DMS53 treated with DMSO at 0.1 percent for 48 hours (cell line): ENCODE measurements at regions not wholly inside any gene's neighbourhood (a gene's known extent, or its start where the extent isn't known, plus 50 kb on each side); places are given as distances from the start of the nearest gene placed in this dataset.

Source experiments
- DNase-seq: peaks from one replicate; lab custom pipeline; 2025; ENCODE audit not compliant: unreplicated experiment; lab: John Stamatoyannopoulos, UW

DNA sequence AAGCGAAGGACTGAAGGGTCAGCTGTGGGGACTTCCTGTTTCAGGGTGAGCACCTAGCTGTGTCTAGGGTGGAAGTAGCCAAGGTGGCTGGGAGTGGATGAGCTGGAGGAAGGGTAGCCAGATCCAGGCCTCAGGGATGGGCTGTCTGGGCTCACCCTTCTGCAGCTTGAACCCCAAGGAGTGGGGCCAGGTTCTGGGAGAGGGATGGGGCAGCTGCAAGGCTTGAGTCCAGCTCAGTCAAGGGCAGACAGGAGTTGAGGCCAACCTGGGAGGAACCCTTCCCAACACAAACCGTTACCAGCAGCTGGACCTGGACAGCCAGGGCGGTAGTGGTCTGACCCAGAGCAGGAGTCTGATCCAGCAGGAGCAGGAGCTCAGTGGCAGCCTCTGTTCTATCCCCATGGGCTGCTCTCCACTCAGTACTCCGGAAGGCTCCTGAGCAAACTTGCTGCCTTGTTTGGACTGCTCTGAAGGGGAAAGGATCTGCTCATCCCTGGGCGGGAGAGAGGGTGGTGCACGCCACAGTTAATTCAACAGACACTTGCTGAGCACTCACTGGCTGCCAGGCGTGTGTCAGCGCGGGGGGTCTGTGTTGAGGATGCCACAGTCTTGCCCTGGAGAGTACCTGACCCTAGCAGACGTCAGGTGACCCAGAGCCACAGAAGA, 53.8 kb upstream of the THY1 start:
- no peak for DNase-seq

GRCh38 chr11:119476038-119476437, 53.1 kb upstream of the THY1 start:
- no peak for DNase-seq

DNA sequence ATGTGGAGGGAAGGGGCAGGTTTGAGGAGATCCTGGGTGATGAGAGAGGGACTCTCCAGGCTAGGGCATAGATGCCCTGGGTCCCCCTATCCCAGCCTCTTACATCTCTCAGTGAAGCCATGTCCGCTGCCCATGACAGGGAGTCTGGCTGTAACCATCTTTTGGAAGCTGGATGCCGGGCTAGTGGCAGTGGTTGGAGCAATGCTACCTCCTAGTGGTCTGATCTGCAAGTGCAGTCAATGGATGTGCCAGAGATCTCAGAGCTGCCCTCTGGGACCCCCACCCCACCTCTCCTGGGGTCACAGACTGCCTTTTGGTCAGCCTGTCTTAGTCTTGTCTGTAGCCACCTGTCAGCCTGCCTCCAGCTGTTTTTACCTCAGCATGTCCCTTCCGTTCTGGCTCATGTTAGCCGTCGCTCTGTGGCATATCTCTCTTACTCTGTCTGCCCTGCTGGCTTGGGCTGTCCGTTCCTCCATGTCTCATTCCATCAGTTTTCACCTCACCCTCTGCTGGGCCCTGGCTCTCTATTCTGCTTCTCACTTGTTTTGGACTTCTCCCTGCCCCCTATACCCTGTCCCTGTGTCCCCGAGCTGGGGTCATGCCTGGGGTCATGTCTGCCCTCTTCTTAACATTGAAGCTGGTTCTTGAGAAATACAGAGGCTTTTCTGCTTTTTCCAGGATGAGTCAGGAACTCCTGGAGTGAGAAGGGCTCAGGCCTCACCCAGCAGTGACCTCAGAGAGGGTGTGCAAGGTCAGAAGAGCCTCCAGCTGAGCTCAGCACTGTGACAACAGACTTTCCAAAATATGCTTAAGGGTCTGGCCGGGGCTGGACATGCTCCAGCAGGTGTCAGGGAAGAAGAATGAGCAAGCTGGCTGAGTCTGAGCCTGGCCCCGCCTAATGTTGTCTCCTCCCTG, 52.0 kb upstream of the THY1 start:
- DNase-seq: peak; percentile 48

DNA sequence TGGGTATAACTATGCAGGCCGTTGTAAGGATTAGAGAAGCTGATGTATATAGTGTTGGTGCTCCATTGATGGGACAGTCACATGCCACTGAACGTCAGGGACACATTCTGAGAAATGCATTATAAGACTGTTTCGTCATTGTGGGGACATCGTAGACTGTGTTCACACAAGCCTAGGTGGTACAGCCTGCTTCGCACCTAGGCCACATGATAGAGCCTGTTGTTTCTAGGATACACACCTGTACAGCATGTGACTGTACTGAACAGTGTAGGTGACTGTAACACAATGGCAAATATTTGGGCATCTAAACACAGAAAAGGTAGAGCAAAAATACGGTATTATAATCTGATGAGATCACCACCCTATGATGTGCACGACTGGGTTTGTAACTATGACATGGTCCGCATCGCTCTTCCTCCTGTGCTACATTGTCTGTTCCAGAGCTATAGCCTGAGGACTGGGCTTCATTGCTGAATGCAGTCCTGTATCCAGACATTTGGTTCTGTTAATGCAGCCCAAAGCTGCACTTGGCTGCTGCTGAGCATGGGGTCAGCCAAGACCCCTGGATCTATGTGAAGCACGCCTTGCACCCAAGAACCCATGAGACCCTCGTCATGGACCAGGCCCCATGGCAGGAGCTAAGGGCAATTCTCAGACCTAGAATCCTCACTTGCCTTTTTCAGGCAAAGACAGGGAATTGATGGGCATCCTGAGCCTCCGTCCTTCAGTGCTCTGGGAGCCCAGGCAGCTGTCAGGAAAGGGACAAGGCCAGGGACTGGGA, 51.1 kb upstream of the THY1 start:
- DNase-seq: no peak

DNA sequence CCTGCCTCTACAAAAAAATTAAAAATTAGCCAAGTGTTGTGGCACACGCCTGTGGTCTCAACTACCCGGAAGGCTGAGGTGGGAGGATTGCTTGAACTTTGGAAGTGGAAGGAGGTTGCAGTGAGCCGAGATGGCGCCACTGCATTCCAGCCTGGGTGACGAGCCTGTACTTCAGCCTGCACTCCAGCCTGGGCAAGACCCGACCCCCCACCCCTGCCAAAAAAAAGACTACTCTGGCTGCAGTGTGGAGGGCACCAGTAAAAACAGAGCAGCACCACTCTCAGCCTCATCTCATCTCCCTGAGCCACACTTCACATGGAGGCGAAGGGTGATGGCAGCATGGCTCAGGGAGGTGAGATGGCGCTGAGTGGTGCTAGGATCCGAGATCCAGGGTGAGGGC, 50.3 kb upstream of the THY1 start:
- no peak for DNase-seq

DNA sequence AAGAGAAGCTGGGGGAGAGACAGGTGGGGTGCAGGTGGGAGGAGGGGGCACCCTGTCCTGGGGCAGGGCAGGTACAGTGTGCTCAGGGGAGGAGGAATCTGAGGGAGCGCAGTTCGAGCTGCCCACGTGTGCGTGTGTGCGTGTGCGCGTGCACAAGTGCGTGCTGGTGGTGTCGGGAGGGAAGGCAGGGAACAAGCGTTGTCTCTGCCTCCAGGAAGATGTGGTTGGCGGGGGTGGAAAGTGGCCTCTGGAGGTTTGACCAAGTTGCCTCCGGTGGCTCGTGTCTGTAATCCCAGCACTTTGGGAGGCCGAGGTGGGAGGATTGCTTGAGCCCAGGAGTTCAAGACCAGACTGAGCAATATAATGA, 49.9 kb upstream of the THY1 start:
- no peak for DNase-seq
